H9 (cell line): ENCODE measurements at regions not wholly inside any gene's neighbourhood (a gene's known extent, or its start where the extent isn't known, plus 50 kb on each side); places are given as distances from the start of the nearest gene placed in this dataset.

Experiments
- DNase-seq: peaks from one replicate; pipeline ENCODE4 v3.0.0-alpha.2; 2017
- H2AFZ ChIP-seq: one replicate; pipeline ENCODE4 v1.6.1; 2013; ENCODE audit warnings: mild to moderate bottlenecking, low read length, control low read depth, moderate library complexity
- H2AK5ac ChIP-seq: 2 replicates; pipeline ENCODE4 v1.6.1; 2013; ENCODE audit warnings: low read length, control low read depth, mixed read lengths; ENCODE audit not compliant: insufficient read length
- H2BK120ac ChIP-seq: one replicate; pipeline ENCODE4 v1.6.1; 2013; ENCODE audit warnings: low read depth, mild to moderate bottlenecking, low read length, control low read depth, inconsistent platforms; ENCODE audit not compliant: poor library complexity, severe bottlenecking
- H2BK12ac ChIP-seq: 2 replicates; pipeline ENCODE4 v1.6.1; 2013; ENCODE audit warnings: low read length, control low read depth, mixed read lengths, low read depth; ENCODE audit not compliant: insufficient read length
- H2BK15ac ChIP-seq: 2 replicates; pipeline ENCODE4 v1.6.1; 2013; ENCODE audit warnings: low read depth, low read length, control low read depth
- H2BK20ac ChIP-seq: one replicate; pipeline ENCODE4 v1.6.1; 2013; ENCODE audit warnings: low read depth, mild to moderate bottlenecking, low read length, control low read depth, inconsistent platforms; ENCODE audit not compliant: poor library complexity, severe bottlenecking
- H2BK5ac ChIP-seq: 2 replicates; pipeline ENCODE4 v1.6.1; 2013; ENCODE audit warnings: low read length, control low read depth, mixed read lengths; ENCODE audit not compliant: insufficient read length
- H3K14ac ChIP-seq: 2 replicates; pipeline ENCODE4 v1.6.1; 2013; ENCODE audit warnings: low read length, control low read depth; ENCODE audit not compliant: insufficient read depth
- H3K18ac ChIP-seq: 2 replicates; pipeline ENCODE4 v1.6.1; 2013; ENCODE audit warnings: low read depth, mild to moderate bottlenecking, mixed read lengths, low read length, control low read depth; ENCODE audit not compliant: insufficient read length
- H3K23ac ChIP-seq: 2 replicates; pipeline ENCODE4 v1.6.1; 2013; ENCODE audit warnings: low read length, control low read depth, mixed read lengths, low read depth; ENCODE audit not compliant: insufficient read length
- H3K23me2 ChIP-seq: 2 replicates; pipeline ENCODE4 v1.6.1; 2013; ENCODE audit warnings: low read depth, mild to moderate bottlenecking, mixed read lengths, low read length, control low read depth; ENCODE audit not compliant: insufficient read length, poor library complexity, severe bottlenecking
- H3K27ac ChIP-seq: 2 replicates; pipeline ENCODE4 v1.5.1; 2013; ENCODE audit warnings: low read length, control low read depth, mixed read lengths, low read depth; ENCODE audit not compliant: insufficient read length
- H3K27me3 ChIP-seq: 2 replicates; pipeline ENCODE4 v1.6.1; 2013; ENCODE audit warnings: low read length, control low read depth, inconsistent platforms; ENCODE audit not compliant: insufficient read depth
- H3K4ac ChIP-seq: 2 replicates; pipeline ENCODE4 v1.6.1; 2013; ENCODE audit warnings: low read depth, mild to moderate bottlenecking, control low read depth, inconsistent platforms, low read length, moderate library complexity
- H3K4me1 ChIP-seq: 2 replicates; pipeline ENCODE4 v1.6.1; 2013; ENCODE audit warnings: low read length, control low read depth, inconsistent platforms; ENCODE audit not compliant: insufficient read depth
- H3K4me2 ChIP-seq: 2 replicates; pipeline ENCODE4 v1.6.1; 2013; ENCODE audit warnings: low read length, control low read depth, mixed read lengths; ENCODE audit not compliant: insufficient read length, insufficient read depth
- H3K56ac ChIP-seq: 2 replicates; pipeline ENCODE4 v1.6.1; 2013; ENCODE audit warnings: low read depth, mild to moderate bottlenecking, mixed read lengths, low read length, control low read depth; ENCODE audit not compliant: insufficient read length
- H3K79me1 ChIP-seq: 2 replicates; pipeline ENCODE4 v1.6.1; 2013; ENCODE audit warnings: low read depth, mild to moderate bottlenecking, moderate library complexity, low read length, control low read depth, inconsistent platforms; ENCODE audit not compliant: insufficient read depth, poor library complexity, severe bottlenecking
- H3K79me2 ChIP-seq: 2 replicates; pipeline ENCODE4 v1.6.1; 2013; ENCODE audit warnings: low read length, control low read depth, inconsistent platforms; ENCODE audit not compliant: insufficient read depth
- H3K9ac ChIP-seq: 2 replicates; pipeline ENCODE4 v1.6.1; 2013; ENCODE audit warnings: low read length, control low read depth, mixed read lengths; ENCODE audit not compliant: insufficient read length; ENCODE audit errors: extremely low read depth
- H3K9me3 ChIP-seq: one replicate; pipeline ENCODE4 v1.6.1; 2013; ENCODE audit warnings: low read depth, low read length, inconsistent platforms; ENCODE audit not compliant: control insufficient read depth
- H3T11ph ChIP-seq: one replicate; pipeline ENCODE4 v1.6.1; 2013; ENCODE audit warnings: mild to moderate bottlenecking, low read length, control low read depth, inconsistent platforms
- H4K20me1 ChIP-seq: one replicate; pipeline ENCODE4 v1.6.1; 2013; ENCODE audit not compliant: control insufficient read depth, insufficient read length, insufficient read depth
- H4K5ac ChIP-seq: 2 replicates; pipeline ENCODE4 v1.6.1; 2013; ENCODE audit warnings: low read depth, mild to moderate bottlenecking, mixed read lengths, low read length, control low read depth; ENCODE audit not compliant: insufficient read length
- H4K8ac ChIP-seq: replicated peaks from 2 replicates; pipeline ENCODE4 v1.6.1; 2013; ENCODE audit warnings: low read length, control low read depth, mixed read lengths, low read depth; ENCODE audit not compliant: insufficient read length
- H4K91ac ChIP-seq: 2 replicates; pipeline ENCODE4 v1.6.1; 2013; ENCODE audit warnings: low read depth, mild to moderate bottlenecking, moderate library complexity, mixed read lengths, low read length, control low read depth; ENCODE audit not compliant: insufficient read length
- H3K27ac Mint-ChIP-seq, 3 experiments: 2 replicates in 2 of 3; 3 replicates in 1 of 3; pipeline ENCODE4 v1.8.0; 2020 to 2021; ENCODE audit warnings: mixed read lengths in 3 of 3, mild to moderate bottlenecking in 1 of 3, moderate library complexity in 1 of 3
- H3K27me3 Mint-ChIP-seq: 2 replicates; pipeline ENCODE4 v1.8.0; 2021; ENCODE audit warnings: low read depth, mild to moderate bottlenecking, moderate library complexity, mixed read lengths
- H3K36me3 Mint-ChIP-seq, 3 experiments: 2 replicates in 2 of 3; 3 replicates in 1 of 3; pipeline ENCODE4 v1.8.0; 2020 to 2021; ENCODE audit warnings: low read depth in 3 of 3, mixed read lengths in 3 of 3; ENCODE audit not compliant: insufficient read depth in 1 of 3
- H3K4me1 Mint-ChIP-seq, 2 experiments: 2 replicates each; pipeline ENCODE4 v1.8.0; 2020; ENCODE audit warnings: mixed read lengths in 2 of 2
- H3K4me3 Mint-ChIP-seq, 2 experiments: 2 replicates in 1 of 2; 3 replicates in 1 of 2; pipeline ENCODE4 v1.8.0; 2020 to 2021; ENCODE audit warnings: mild to moderate bottlenecking in 2 of 2, mixed read lengths in 2 of 2, moderate library complexity in 1 of 2
- H3K9me3 Mint-ChIP-seq, 2 experiments: 2 replicates in 1 of 2; 3 replicates in 1 of 2; pipeline ENCODE4 v1.8.0; 2020; ENCODE audit warnings: mild to moderate bottlenecking in 2 of 2, mixed read lengths in 2 of 2, moderate library complexity in 1 of 2
- WGBS: extraction: QIAGEN DNeasy Blood & Tissue Kit; methylation state at CpG from one replicate; pipeline ENCODE4 v1.1.7; 2013; ENCODE audit warnings: missing lambda C conversion rate, low lambda C conversion rate, mixed read lengths; ENCODE audit not compliant: insufficient read length; ENCODE audit errors: extremely low coverage; 5-methylcytosine and 5-hydroxymethylcytosine counted together
- TF ChIP-seq, protein P1 (sequence below): fragments of 200-600 bp; sonication (generic); conservative IDR thresholded peaks from 3 replicates; pipeline ENCODE4 v1.8.0; 2021; ENCODE audit warnings: antibody characterized with exemption, mild to moderate bottlenecking

DNA sequence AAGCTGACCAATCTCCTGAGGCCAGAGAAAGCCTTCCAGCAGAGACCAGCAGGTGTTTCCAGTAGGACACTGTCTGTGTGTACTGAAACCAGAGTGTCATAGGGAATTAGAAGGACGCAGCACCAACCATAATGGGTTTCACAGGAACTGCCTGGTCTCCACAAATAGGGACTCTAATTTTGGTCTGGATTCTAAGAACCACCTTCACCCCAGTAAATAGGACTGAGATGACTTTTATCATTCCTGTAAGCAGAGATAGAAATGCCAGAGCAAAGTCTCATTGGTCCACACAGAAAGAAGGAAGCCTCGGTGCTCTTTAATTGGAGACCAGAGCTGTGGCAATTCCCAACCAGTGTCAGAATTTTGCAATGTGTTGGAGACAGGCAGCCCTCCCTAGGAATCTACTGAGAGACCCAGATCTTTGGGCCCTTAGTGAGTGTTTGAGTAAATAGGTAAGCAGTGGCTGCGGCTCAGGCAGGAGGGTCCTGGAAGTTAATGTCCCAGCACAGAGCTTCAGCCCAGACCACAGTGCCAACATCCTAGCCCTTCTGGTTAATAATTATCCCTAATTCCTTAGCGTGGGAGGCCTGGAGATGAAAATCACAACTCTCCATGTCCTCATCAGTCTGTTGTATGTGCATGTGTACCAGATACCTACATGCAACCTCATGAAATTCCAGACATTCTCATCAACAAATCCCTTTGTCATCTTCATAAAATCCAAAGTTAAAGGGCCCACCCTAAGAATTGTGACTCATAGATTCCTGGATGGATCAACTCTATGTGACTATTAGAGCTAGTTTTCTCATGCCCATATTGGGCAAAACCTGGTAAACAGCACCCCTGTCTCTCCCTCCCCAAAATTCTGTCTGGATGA lies 81.2 kb downstream of the UNC5CL start:
- no peaks in the 10 kb centered on the region for H3K9me3 Mint-ChIP-seq
- no peaks in the 10 kb centered on the region for H3K9me3 ChIP-seq
- H2BK12ac ChIP-seq: no peak overlapping the region
- no peaks in the 10 kb centered on the region for H3K79me2 ChIP-seq
- no peak for DNase-seq
- no peaks in the 10 kb centered on the region for H3K27me3 ChIP-seq
- H3K4me1 Mint-ChIP-seq: peaks cover 15 to 17% of the 10 kb centered on the region in 2 experiments
- H4K8ac ChIP-seq: no peak overlapping the region
- H3K27me3 Mint-ChIP-seq: no peaks in the 10 kb centered on the region
- H3K4me3 Mint-ChIP-seq: no peak overlapping the region
- TF ChIP-seq, protein P1, sequence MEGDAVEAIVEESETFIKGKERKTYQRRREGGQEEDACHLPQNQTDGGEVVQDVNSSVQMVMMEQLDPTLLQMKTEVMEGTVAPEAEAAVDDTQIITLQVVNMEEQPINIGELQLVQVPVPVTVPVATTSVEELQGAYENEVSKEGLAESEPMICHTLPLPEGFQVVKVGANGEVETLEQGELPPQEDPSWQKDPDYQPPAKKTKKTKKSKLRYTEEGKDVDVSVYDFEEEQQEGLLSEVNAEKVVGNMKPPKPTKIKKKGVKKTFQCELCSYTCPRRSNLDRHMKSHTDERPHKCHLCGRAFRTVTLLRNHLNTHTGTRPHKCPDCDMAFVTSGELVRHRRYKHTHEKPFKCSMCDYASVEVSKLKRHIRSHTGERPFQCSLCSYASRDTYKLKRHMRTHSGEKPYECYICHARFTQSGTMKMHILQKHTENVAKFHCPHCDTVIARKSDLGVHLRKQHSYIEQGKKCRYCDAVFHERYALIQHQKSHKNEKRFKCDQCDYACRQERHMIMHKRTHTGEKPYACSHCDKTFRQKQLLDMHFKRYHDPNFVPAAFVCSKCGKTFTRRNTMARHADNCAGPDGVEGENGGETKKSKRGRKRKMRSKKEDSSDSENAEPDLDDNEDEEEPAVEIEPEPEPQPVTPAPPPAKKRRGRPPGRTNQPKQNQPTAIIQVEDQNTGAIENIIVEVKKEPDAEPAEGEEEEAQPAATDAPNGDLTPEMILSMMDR: no peak
- no peak overlapping the region for H2BK20ac ChIP-seq
- H3K56ac ChIP-seq: no peak overlapping the region
- H3K23ac ChIP-seq: no peak overlapping the region
- H2AK5ac ChIP-seq: no peak overlapping the region
- no peaks in the 10 kb centered on the region for H3K23me2 ChIP-seq
- H3K79me1 ChIP-seq: no peaks in the 10 kb centered on the region
- no peaks in the 10 kb centered on the region for H4K20me1 ChIP-seq
- no peak overlapping the region for H3T11ph ChIP-seq
- H2AFZ ChIP-seq: no peak overlapping the region
- H3K4me2 ChIP-seq: no peak overlapping the region
- no peak overlapping the region for H3K27ac ChIP-seq
- H3K4ac ChIP-seq: no peak overlapping the region
- H4K91ac ChIP-seq: no peak overlapping the region
- H4K5ac ChIP-seq: no peak overlapping the region
- H3K14ac ChIP-seq: no peak overlapping the region
- H3K18ac ChIP-seq: no peak overlapping the region
- no peak overlapping the region for H3K9ac ChIP-seq
- H2BK120ac ChIP-seq: no peak overlapping the region
- no peak overlapping the region for H2BK5ac ChIP-seq
- H3K4me1 ChIP-seq: no peaks in the 10 kb centered on the region
- no peak overlapping the region for H3K27ac Mint-ChIP-seq
- H3K36me3 Mint-ChIP-seq: no peaks in the 10 kb centered on the region
- H2BK15ac ChIP-seq: no peak overlapping the region
- WGBS: no CpG with 5 or more reads among the region's 4 CpGs
